RPMI7951 (cell line): ENCODE measurements at regions not wholly inside any gene's neighbourhood (a gene's known extent, or its start where the extent isn't known, plus 50 kb on each side); places are given as distances from the start of the nearest gene placed in this dataset.

Experiments
- DNase-seq: peaks from one replicate; pipeline ENCODE4 v3.0.0-alpha.2; 2012; ENCODE audit warnings: low read depth

- DNase-seq: no peak
These were observed 723.8 kb downstream of the BCL11B start for GRCh38 chr14:98548071-98548686.

DNA sequence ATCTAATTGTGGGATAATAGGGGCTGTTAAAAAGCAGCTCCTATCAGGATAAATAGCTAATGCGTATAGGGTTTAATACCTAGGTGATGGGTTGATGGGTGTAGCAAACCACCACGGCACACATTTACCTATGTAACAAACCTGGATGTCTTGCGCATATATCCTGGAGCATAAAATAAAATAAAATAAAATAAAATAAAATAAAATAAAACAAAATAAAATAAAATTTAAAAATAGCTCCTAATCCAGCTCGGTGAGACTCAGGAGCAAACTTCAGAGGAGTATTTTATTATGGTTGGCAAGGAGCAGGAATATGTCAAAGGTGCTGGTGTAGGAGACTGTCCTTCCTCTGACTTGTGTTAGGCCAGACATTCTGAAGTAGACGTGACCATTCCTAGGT is 721.0 kb downstream of the BCL11B start:
- no peak for DNase-seq

- no peak for DNase-seq
These were observed 716.6 kb downstream of the BCL11B start for GRCh38 chr14:98555440-98555839.

DNA sequence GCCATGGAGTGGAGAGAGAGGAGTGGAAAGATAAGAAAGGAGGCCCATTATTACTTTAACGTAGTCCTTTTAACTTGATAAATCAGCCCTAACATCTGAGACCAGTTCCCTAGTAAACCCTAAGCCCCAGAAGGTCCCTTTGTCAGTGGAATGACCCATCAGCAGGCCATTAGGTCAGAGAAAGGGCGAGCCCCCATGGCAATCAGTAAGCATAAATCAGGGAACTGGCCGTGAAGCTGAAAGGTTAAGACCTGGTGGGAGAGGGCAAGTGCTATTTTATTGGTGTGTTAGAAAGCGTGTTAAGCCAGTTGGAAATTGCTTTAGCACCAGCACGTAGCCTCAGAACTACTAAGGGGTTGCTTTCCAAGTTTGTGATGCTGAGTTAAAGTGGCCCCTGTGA is 708.0 kb downstream of the BCL11B start:
- DNase-seq: no peak

DNA sequence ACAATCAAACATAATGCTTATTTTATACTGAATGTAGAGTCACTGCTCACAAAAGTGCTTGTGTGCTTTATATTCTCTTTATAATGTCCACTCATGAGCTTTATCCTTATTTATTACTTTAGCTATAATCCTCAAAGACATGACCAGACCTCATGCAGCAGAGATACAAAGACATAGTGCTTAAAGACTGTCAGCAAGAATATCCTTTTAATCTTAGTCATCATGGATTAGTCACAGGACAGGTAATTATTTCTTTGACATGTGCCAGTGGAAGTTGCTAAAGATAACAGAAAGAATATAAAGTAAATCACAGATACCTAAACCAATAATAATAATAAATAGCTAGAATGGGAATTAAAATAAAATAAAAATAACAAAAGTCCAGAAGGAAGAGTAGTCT is 707.5 kb downstream of the BCL11B start:
- no peak for DNase-seq

- no peak for DNase-seq
These were observed 700.9 kb downstream of the BCL11B start for GRCh38 chr14:98571104-98571503.

DNA sequence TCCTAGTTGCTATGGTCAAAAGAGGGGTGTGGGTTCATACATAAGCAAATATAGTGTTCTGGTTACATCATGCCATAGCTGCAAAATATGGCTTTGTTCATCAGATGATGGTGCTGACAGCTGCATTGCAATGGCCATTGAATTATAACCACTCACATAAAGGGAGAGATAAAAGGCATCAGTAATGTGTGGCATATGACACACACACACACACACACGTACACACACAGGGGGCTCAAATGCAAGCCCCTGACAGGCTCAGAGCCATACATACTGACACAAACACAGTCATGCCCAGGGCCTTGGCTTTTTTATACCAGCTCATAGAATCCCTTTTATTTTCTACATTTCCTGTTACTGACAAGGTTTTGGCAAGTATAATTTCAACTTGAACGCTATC is 698.9 kb downstream of the BCL11B start:
- no peak for DNase-seq

- no peak for DNase-seq
These were observed 695.5 kb downstream of the BCL11B start for GRCh38 chr14:98576463-98576862.

- peak; percentile 7 for DNase-seq
These were observed 693.8 kb downstream of the BCL11B start for GRCh38 chr14:98578204-98578603.

DNA sequence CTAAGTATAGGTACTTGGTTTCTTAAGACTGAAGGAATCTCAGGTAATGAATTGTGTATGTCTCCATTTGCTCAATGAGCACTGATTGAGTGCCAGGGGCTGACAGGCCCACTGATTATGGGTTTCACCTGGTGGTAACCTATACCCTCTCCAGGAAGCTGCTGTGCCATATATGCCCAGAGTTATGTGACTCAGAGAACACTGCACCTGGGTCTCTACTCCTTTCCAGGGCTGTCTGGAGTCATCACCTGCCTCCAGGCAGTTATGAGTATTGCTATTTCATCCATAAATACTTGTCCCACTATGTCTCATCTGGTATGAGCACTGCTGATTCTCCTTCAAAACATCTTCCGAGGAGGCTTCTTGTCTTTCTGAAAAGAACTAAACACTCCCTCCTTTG is 692.9 kb downstream of the BCL11B start:
- no peak for DNase-seq

DNA sequence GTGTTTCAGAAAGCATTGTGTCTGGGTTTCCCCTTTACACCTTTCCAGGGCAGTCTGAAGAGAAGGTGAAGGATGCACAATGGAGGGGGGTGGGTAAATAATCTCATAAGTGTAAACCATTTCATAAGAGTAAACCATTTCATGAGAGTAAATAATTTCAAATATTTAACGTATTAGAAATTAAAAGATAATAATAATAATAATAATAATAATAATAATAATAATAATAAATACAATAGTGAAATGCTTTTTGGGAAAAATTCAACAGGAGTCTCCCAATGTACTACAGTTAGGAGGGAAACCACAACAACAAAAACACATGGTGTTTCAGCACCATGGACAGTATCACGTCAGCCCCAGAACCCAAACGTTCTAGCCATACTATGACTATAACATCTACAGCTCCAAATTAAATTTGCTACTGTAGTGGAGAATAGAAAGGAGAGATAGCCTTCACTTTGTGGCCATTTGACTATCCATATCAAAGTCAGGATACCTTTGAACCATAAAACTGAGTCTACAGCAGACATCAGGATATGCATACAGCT is 691.8 kb downstream of the BCL11B start:
- peak; percentile 8 for DNase-seq

- DNase-seq: no peak
These were observed 689.7 kb downstream of the BCL11B start for GRCh38 chr14:98582276-98582675.

DNA sequence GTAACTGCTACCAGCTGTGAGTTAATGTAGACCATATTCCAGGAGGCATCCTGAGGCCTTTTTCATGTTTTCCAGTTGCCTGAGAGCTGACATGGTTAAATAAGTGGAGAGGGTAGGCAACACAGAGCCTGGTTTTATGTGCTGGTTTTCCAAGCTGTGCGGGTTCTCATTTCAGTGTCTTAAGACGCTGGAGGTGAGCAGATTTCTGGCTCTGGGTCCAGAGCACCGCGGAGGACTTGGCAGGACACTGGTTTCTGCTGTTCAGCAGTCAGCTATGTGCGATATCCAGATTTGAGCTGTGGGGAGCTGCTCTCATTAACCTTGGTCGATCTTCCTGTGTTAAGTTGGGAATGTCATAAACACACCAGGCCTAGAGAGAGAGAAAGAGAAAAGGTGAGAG is 680.8 kb downstream of the BCL11B start:
- DNase-seq: no peak

- DNase-seq: no peak
These were observed 679.3 kb downstream of the BCL11B start for GRCh38 chr14:98592611-98593170.

- DNase-seq: no peak
These were observed 678.6 kb downstream of the BCL11B start for GRCh38 chr14:98593361-98593761.

DNA sequence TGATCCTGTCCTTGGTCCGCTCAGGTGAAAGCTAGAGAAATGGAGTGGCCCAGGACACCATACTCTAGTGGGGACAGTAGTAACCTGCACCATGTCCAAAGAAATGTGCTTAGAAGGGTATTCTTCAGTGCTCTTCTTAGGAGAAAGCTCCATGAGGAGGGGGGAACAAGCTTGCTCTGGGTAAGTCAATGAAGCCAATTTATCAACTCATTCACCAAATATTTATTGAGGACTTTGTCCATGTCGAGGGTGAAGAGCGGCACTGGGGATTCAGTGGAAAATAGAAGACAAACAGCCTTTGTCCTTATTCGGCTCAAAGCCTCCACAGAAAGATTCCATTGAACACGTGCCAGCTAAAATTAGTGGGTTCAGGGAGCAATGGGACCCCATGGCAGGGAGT is 677.8 kb downstream of the BCL11B start:
- no peak for DNase-seq

DNA sequence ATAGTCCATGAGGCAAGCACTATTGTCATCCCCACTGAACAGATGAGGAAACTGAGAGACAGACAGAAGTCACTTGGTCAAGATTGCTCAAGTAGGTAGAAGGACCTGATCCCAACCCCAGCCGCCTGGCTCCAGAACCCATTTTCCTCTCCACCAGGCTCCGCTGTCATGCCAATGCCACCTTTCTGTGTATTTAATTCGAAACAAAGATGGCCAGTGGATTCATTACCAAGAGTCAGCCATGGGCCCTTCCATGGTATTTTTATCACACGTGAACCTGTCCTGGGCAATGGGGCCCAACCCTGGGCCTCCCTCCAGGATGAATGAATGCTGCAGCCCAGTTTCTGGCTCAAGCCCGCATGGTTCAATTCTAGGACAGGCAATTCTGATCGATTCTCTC is 673.4 kb downstream of the BCL11B start:
- no peak for DNase-seq

DNA sequence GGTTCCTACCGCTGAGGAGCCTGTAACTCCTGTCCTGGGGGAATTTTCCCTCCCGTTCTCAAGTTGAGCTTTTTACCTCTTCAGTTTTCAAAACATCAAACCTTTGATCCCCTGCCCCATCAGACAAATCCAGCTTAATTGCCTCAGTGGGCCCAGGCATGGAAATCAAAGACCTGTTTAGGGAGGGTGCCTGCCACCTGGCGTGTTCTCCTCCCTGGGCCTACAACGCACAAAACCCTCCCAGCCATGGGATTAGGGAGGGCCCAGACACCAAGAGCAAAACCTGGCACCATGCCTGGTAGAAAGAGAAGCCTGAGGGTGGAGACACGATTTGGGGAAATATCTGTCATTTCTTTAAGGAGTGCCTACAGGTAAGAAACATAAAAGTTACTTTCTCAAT is 672.9 kb downstream of the BCL11B start:
- no peak for DNase-seq

- DNase-seq: no peak
These were observed 669.0 kb downstream of the BCL11B start for GRCh38 chr14:98602983-98603382.

GRCh38 chr14:98605043-98605442 is 667.0 kb downstream of the BCL11B start:
- no peak for DNase-seq

- no peak for DNase-seq
These were observed 665.9 kb downstream of the BCL11B start for GRCh38 chr14:98606041-98606640.

DNA sequence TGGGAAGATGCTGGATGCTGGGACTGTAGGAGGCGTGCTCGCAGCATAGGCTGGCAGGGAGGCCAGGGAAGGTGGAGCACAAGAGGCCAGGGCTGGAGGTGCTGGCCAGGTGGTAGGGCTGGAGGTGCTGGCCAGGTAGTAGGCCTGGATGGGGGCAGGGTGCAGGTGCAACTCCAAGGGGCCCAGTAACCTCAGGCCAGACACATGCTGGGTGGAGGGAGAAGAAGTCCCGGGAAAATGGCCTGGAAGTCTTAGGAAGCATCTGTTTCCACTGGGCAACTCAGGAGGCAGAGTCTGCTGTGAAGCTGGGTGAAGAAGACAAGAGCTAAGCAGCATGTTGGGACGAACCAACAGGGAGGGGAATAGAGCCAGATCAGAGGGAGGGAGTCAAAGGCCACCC is 665.2 kb downstream of the BCL11B start:
- no peak for DNase-seq

GRCh38 chr14:98607341-98607910 is 664.6 kb downstream of the BCL11B start:
- DNase-seq: no peak
